ENCODE measurements at regions not wholly inside any gene's neighbourhood (a gene's known extent, or its start where the extent isn't known, plus 50 kb on each side); places are given as distances from the start of the nearest gene placed in this dataset.
"Not testable (repeated sequence)": the region's sequence is repeated elsewhere in the genome, so short reads cannot be mapped to it uniquely, and the experiment has no call there.

DNA sequence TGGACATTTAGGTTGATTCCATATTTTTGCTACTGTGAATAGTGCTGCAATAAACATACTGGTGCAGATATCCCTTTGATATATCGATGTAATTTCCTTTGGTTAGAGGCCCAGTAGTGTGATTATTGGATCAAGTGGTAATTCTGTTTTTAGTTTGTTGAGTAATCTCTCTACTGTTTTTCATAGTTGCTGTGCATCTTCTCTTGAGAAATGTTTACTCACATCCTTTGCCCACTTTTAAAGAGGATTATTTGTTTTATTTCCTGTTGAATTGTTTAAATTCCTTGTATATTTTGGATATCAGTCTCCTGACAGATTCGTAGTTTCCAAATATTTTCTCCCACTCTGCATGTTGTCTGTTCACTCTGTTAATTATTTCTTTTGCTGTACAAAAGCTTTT is 352.6 kb upstream of the TARS1 start:
- Histone ChIP-seq H3K27ac (no peak overlapping the region), H3K9me3 (no peaks in the 10 kb centered on the region), H3K27me3 (replicated peaks; ENCODE audit: insufficient read depth) (no peaks in the 10 kb centered on the region), H3K36me3 (no peaks in the 10 kb centered on the region), H3K4me3 (no peak overlapping the region), H3K4me1 (replicated peaks) (no peaks in the 10 kb centered on the region)
- 73% methylated on average over 2 of the region's 2 CpGs for WGBS
- intact Hi-C loops (cut with DNase I) = no loop called here
- TF ChIP-seq, protein P1, sequence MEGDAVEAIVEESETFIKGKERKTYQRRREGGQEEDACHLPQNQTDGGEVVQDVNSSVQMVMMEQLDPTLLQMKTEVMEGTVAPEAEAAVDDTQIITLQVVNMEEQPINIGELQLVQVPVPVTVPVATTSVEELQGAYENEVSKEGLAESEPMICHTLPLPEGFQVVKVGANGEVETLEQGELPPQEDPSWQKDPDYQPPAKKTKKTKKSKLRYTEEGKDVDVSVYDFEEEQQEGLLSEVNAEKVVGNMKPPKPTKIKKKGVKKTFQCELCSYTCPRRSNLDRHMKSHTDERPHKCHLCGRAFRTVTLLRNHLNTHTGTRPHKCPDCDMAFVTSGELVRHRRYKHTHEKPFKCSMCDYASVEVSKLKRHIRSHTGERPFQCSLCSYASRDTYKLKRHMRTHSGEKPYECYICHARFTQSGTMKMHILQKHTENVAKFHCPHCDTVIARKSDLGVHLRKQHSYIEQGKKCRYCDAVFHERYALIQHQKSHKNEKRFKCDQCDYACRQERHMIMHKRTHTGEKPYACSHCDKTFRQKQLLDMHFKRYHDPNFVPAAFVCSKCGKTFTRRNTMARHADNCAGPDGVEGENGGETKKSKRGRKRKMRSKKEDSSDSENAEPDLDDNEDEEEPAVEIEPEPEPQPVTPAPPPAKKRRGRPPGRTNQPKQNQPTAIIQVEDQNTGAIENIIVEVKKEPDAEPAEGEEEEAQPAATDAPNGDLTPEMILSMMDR (IDR thresholded peaks at IDR 0.05) = no peak
- no peak for TF ChIP-seq POLR2A (IDR thresholded peaks at IDR 0.05)
- no peak for TF ChIP-seq POLR2AphosphoS5 (IDR thresholded peaks at IDR 0.05)
- DNase-seq (ENCODE audit: low spot score) = no peak

DNA sequence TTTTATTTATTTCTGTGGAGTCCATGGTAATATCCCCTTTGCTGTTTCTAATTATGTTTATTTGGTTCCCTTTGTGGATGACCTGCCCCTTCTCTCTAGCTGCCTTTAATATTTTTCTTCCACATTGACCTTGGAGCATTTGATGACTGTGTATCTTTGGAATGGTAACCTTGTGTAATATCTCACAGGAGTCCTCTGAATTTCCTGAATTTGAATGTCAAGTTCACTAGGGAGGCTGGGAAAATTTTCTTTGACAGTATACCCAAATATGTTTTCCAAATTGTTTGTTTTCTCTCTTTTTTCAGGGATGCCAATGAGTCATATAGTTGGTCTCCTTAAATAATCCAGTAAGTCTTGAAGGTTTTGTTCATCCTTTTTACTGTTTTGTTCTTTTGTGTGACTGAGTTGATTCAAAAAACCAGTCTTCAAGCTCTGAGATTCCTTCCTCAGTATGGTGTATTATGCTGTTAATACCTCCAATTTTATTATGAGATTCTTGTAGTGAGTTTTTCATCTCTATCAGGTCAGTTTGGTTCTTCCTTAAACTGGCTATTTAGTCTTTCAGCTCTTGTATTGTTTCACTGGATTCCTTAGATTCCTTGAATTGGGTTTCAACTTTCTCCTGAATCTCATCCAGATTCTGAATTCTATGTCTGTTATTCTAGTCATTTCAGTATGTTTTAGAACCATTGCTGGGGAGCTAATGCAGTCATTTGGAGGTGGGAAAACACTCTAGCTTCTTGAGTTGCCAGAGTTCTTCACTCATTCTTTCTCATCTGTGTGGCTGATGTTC is 349.0 kb upstream of the TARS1 start:
- Histone ChIP-seq H3K4me1 (replicated peaks) (no peaks in the 10 kb centered on the region), H3K36me3 (no peaks in the 10 kb centered on the region), H3K4me3 (no peak overlapping the region), H3K27me3 (replicated peaks; ENCODE audit: insufficient read depth) (no peaks in the 10 kb centered on the region), H3K27ac (no peak overlapping the region), H3K9me3 (no peaks in the 10 kb centered on the region)
- TF ChIP-seq, protein P1 (IDR thresholded peaks at IDR 0.05) = no peak
- no peak for TF ChIP-seq POLR2AphosphoS5 (IDR thresholded peaks at IDR 0.05)
- no peak for TF ChIP-seq POLR2A (IDR thresholded peaks at IDR 0.05)
- intact Hi-C loops (cut with DNase I) = no loop called here
- DNase-seq (ENCODE audit: low spot score) = no peak

DNA sequence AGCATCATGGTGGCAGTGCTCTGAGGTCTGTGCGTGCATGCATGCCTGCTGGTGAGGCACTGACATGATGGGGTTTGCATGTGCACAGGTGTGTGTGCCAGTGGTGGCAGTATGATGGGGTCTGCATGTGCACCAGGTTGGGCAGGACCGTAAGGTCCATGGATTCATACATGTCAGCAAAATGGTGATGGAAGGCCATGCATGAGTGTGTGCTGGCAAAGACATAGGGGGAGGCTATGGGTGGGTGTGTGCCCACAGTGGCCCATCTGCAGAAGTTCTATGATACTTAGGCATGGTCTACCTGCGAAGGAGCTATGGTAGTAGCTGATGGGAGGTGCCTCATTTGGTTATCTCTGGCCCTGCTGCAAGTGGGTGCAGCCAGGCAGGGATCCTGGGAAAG is 348.0 kb upstream of the TARS1 start:
- Histone ChIP-seq H3K4me1 (replicated peaks) (no peaks in the 10 kb centered on the region), H3K27ac (no peak overlapping the region), H3K4me3 (no peak overlapping the region), H3K36me3 (no peaks in the 10 kb centered on the region), H3K27me3 (replicated peaks; ENCODE audit: insufficient read depth) (no peaks in the 10 kb centered on the region), H3K9me3 (no peaks in the 10 kb centered on the region)
- no peak for DNase-seq (ENCODE audit: low spot score)
- TF ChIP-seq, protein P1 (IDR thresholded peaks at IDR 0.05) = no peak
- no peak for TF ChIP-seq POLR2A (IDR thresholded peaks at IDR 0.05)
- TF ChIP-seq POLR2AphosphoS5 (IDR thresholded peaks at IDR 0.05) = no peak
- WGBS = 95% methylated on average over 3 of the region's 3 CpGs
- intact Hi-C loops (cut with DNase I) = no loop called here

DNA sequence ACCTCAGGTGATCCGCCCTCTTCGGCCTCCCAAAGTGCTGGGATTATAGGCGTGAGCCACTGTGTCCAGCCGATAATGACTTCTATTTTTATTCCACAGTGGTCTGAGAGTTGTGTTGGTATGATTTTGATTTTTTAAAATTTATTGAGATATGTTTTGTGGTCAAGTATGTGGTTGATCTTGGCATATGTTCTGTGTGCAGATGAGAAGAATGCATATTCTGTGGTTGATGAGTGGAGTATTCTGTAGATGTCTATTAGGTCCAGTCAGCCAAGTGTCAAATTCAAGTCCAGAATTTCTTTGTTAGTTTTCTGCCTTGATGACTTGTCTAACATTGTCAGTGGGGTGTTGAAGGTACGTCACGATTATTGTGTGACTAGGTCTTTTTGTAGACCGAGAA is 338.2 kb upstream of the TARS1 start:
- DNase-seq (ENCODE audit: low spot score) = no peak
- no peaks in the 10 kb centered on the region for H3K27me3 ChIP-seq (replicated peaks; ENCODE audit: insufficient read depth)
- no peak overlapping the region for H3K4me3 ChIP-seq
- H3K4me1 ChIP-seq (replicated peaks) = no peaks in the 10 kb centered on the region
- no peak overlapping the region for H3K27ac ChIP-seq
- no peaks in the 10 kb centered on the region for H3K9me3 ChIP-seq
- H3K36me3 ChIP-seq = no peaks in the 10 kb centered on the region
- 95% methylated on average over 7 of the region's 7 CpGs for WGBS
- intact Hi-C loops (cut with DNase I) = no loop called here
- no peak for TF ChIP-seq POLR2AphosphoS5 (IDR thresholded peaks at IDR 0.05)
- TF ChIP-seq POLR2A (IDR thresholded peaks at IDR 0.05) = no peak
- TF ChIP-seq, protein P1 (IDR thresholded peaks at IDR 0.05) = no peak

DNA sequence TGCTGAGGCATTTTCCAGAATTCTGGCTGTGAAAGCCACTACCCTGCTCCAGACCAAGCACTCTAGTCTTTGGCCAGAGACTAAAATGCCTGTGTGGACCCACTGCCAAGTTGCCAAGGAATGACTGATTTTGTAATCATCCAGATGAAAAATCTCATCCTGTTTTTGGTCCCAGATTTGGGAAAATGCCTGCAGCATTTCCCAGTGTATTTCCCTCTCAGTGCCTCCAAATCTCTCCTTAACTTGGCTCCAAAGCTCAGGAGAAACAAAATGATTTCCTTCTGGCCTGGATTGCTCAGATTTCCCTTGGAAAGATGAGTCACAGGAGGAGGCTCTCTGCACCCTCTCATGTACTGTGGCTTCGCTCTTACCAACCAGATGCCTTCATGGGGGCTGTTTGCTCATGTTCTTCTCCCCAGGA is 335.2 kb upstream of the TARS1 start:
- H3K4me1 ChIP-seq (replicated peaks) = no peaks in the 10 kb centered on the region
- intact Hi-C loops (cut with DNase I) = no loop called here
- 93% methylated on average over 1 of the region's 1 CpG for WGBS
- no peaks in the 10 kb centered on the region for H3K9me3 ChIP-seq
- no peak overlapping the region for H3K27ac ChIP-seq
- DNase-seq (ENCODE audit: low spot score) = no peak
- H3K27me3 ChIP-seq (replicated peaks; ENCODE audit: insufficient read depth) = no peaks in the 10 kb centered on the region
- H3K4me3 ChIP-seq = no peak overlapping the region
- no peak for TF ChIP-seq POLR2AphosphoS5 (IDR thresholded peaks at IDR 0.05)
- H3K36me3 ChIP-seq = no peaks in the 10 kb centered on the region

DNA sequence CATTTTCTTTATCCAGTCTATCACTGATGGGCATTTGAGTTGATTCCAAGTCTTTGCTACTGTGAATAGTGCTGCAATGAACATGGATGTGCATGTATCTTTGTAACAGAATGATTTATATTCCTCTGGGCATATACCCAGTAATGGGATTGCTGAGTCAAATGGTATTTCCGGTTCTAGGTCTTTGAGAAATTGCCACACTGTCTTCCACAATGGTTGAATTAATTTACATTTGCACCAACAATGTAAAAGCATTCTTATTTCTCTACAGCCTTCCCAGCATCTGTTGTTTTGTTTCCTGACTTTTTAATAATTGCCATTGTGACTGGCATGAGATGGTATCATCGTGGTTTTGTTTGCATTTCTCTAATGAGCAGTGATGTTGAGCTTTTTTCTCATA is 330.3 kb upstream of the TARS1 start:
- H3K4me1 ChIP-seq (replicated peaks); H3K4me3 ChIP-seq; DNase-seq (ENCODE audit: low spot score); H3K27me3 ChIP-seq (replicated peaks; ENCODE audit: insufficient read depth); H3K9me3 ChIP-seq; intact Hi-C loops (cut with DNase I); H3K27ac ChIP-seq; H3K36me3 ChIP-seq: not testable (repeated sequence)
- 37% methylated on average over 2 of the region's 2 CpGs for WGBS
